CD14-positive monocyte (primary cell): ENCODE measurements at regions not wholly inside any gene's neighbourhood (a gene's known extent, or its start where the extent isn't known, plus 50 kb on each side); places are given as distances from the start of the nearest gene placed in this dataset.

Experiments
- DNase-seq, 3 donors: peaks; one replicate each; pipeline ENCODE4 v3.0.0-alpha.2; 2011 to 2022
- H2AFZ ChIP-seq: 2 replicates; pipeline ENCODE4 v1.6.0; 2012; ENCODE audit warnings: mild to moderate bottlenecking, low read depth, low read length, inconsistent platforms; ENCODE audit not compliant: insufficient read depth, poor library complexity, severe bottlenecking
- H3K27ac ChIP-seq, 2 donors: 1 replicate in 1 of 2; 2 replicates in 1 of 2; pipeline ENCODE4 v1.5.1; 2012 to 2013; ENCODE audit warnings: low read length in 2 of 2, control low read depth in 1 of 2, inconsistent platforms in 1 of 2, low read depth in 1 of 2, mild to moderate bottlenecking in 1 of 2
- H3K27me3 ChIP-seq, 2 donors: one replicate each; pipeline versions ENCODE4 v1.6.0 to v1.6.1; 2011 to 2013; ENCODE audit warnings: low read length in 2 of 2; ENCODE audit not compliant: control insufficient read depth in 2 of 2, insufficient read depth in 2 of 2
- H3K36me3 ChIP-seq, 2 donors: replicated peaks in 1 of 2; 1 replicate in 1 of 2; 2 replicates in 1 of 2; pipeline versions ENCODE4 v1.5.1 to v1.6.1; 2012 to 2013; ENCODE audit warnings: low read length in 2 of 2, control low read depth in 1 of 2, inconsistent platforms in 1 of 2, mild to moderate bottlenecking in 1 of 2; ENCODE audit not compliant: insufficient read depth in 2 of 2, control insufficient read depth in 1 of 2
- H3K4me1 ChIP-seq, 2 donors: 1 replicate in 1 of 2; 2 replicates in 1 of 2; pipeline versions ENCODE4 v1.5.1 to v1.6.1; 2012 to 2013; ENCODE audit warnings: low read length in 2 of 2, control low read depth in 1 of 2, inconsistent platforms in 1 of 2, mild to moderate bottlenecking in 1 of 2, moderate library complexity in 1 of 2; ENCODE audit not compliant: insufficient read depth in 2 of 2, control insufficient read depth in 1 of 2
- H3K4me2 ChIP-seq: replicated peaks from 2 replicates; pipeline ENCODE3; 2012; ENCODE audit warnings: low read length, moderate library complexity, mild to moderate bottlenecking; ENCODE audit not compliant: poor library complexity, severe bottlenecking; ENCODE audit errors: extremely low read depth
- H3K4me3 ChIP-seq, 3 experiments: fragments of 200-600 bp in 1 of 3; sonication (generic) in 1 of 3; replicated peaks in 1 of 3; 1 replicate in 2 of 3; 2 replicates in 1 of 3; pipeline ENCODE4 v1.5.1; 2011 to 2013; ENCODE audit warnings: low read length in 3 of 3, mild to moderate bottlenecking in 3 of 3, control low read depth in 2 of 3, low read depth in 2 of 3, inconsistent platforms in 1 of 3, moderate library complexity in 1 of 3
- H3K79me2 ChIP-seq: 2 replicates; pipeline ENCODE4 v1.6.0; 2012; ENCODE audit warnings: mild to moderate bottlenecking, control low read depth, inconsistent platforms, low read length, moderate library complexity; ENCODE audit not compliant: insufficient read depth
- H3K9ac ChIP-seq: 2 replicates; pipeline ENCODE4 v1.6.0; 2017; ENCODE audit warnings: low read length, mild to moderate bottlenecking; ENCODE audit not compliant: insufficient read depth, poor library complexity, severe bottlenecking
- H3K9me3 ChIP-seq, 2 donors: replicated peaks in 1 of 2; 1 replicate in 1 of 2; 2 replicates in 1 of 2; pipeline versions ENCODE4 v1.5.1 to v1.6.1; 2012 to 2013; ENCODE audit warnings: low read length in 2 of 2, control low read depth in 1 of 2; ENCODE audit not compliant: control insufficient read depth in 1 of 2, insufficient read depth in 1 of 2
- H4K20me1 ChIP-seq: 2 replicates; pipeline ENCODE4 v1.6.0; 2012; ENCODE audit warnings: mild to moderate bottlenecking, low read length, control low read depth, moderate library complexity; ENCODE audit not compliant: insufficient read depth
- H3K27ac Mint-ChIP-seq, 7 donors: one replicate each; pipeline ENCODE4 v1.8.0; 2020; ENCODE audit warnings: mild to moderate bottlenecking in 7 of 7, mixed read lengths in 7 of 7, moderate library complexity in 6 of 7, inconsistent platforms in 2 of 7
- H3K27me3 Mint-ChIP-seq, 3 donors: one replicate each; pipeline ENCODE4 v1.8.0; 2021 to 2022; ENCODE audit warnings: low read depth in 3 of 3, mild to moderate bottlenecking in 3 of 3, mixed read lengths in 3 of 3, moderate library complexity in 3 of 3, inconsistent platforms in 1 of 3
- H3K36me3 Mint-ChIP-seq, 2 donors: one replicate each; pipeline ENCODE4 v1.8.0; 2020; ENCODE audit warnings: mixed read lengths in 2 of 2, inconsistent platforms in 1 of 2, mild to moderate bottlenecking in 1 of 2
- H3K4me1 Mint-ChIP-seq: one replicate; pipeline ENCODE4 v1.8.0; 2020; ENCODE audit warnings: mild to moderate bottlenecking, mixed read lengths
- H3K4me3 Mint-ChIP-seq, 2 donors: one replicate each; pipeline ENCODE4 v1.8.0; 2020; ENCODE audit warnings: mild to moderate bottlenecking in 2 of 2, mixed read lengths in 2 of 2, moderate library complexity in 1 of 2
- H3K9me3 Mint-ChIP-seq, 7 donors: one replicate each; pipeline ENCODE4 v1.8.0; 2020 to 2022; ENCODE audit warnings: mixed read lengths in 7 of 7, mild to moderate bottlenecking in 6 of 7, moderate library complexity in 6 of 7, inconsistent platforms in 2 of 7
- CTCF ChIP-seq: fragments of 200-600 bp; IDR thresholded peaks from one replicate; pipeline ENCODE4 v1.8.0; 2022; ENCODE audit warnings: antibody characterized with exemption, mild to moderate bottlenecking
- WGBS: methylation state at CpG from one replicate; pipeline ENCODE4 v1.1.5; 2013; ENCODE audit warnings: missing lambda C conversion rate; ENCODE audit not compliant: insufficient coverage; 5-methylcytosine and 5-hydroxymethylcytosine counted together
- intact Hi-C, 2 donors: fragments of 100-400 bp; cut with micrococcal nuclease; formaldehyde crosslinking; loops; one replicate each; pipeline versions ENCODE4 v1.15.0 to v1.15.1; 2023

GRCh38 chr15:91537856-91538255 is 315.7 kb upstream of the SLCO3A1 start:
- H2AFZ ChIP-seq, result no peak overlapping the region
- WGBS, result no CpG with 5 or more reads among the region's 5 CpGs
- H3K36me3 ChIP-seq, result no peaks in the 10 kb centered on the region
- TF ChIP-seq CTCF, result no peak
- no peaks in the 10 kb centered on the region for H3K79me2 ChIP-seq
- H3K9ac ChIP-seq, result no peak overlapping the region
- H3K4me3 ChIP-seq, result no peak overlapping the region
- Mint-ChIP-seq H3K36me3 (no peaks in the 10 kb centered on the region), H3K27ac (no peak overlapping the region), H3K4me1 (no peaks in the 10 kb centered on the region), H3K9me3 (no peaks in the 10 kb centered on the region), H3K4me3 (no peak overlapping the region), H3K27me3 (no peaks in the 10 kb centered on the region)
- no peaks in the 10 kb centered on the region for H4K20me1 ChIP-seq
- no peak overlapping the region for H3K27ac ChIP-seq
- no peaks in the 10 kb centered on the region for H3K4me1 ChIP-seq
- H3K9me3 ChIP-seq, result no peaks in the 10 kb centered on the region
- no peak for DNase-seq
- H3K4me2 ChIP-seq, result no peak overlapping the region
- intact Hi-C loops, result no loop called here
- no peaks in the 10 kb centered on the region for H3K27me3 ChIP-seq

- intact Hi-C loops, result no loop called here
- no peaks in the 10 kb centered on the region for H3K36me3 ChIP-seq
- H3K4me1 ChIP-seq, result no peaks in the 10 kb centered on the region
- H2AFZ ChIP-seq, result no peak overlapping the region
- H3K4me2 ChIP-seq, result no peak overlapping the region
- H3K9me3 ChIP-seq, result no peaks in the 10 kb centered on the region
- no peak for DNase-seq
- Mint-ChIP-seq H3K9me3 (peaks cover 0 to 1% (median 0%) of the 10 kb centered on the region in 7 donors), H3K27me3 (no peaks in the 10 kb centered on the region), H3K4me3 (no peak overlapping the region), H3K36me3 (no peaks in the 10 kb centered on the region), H3K27ac (no peak overlapping the region), H3K4me1 (no peaks in the 10 kb centered on the region)
- no peak overlapping the region for H3K9ac ChIP-seq
- H3K79me2 ChIP-seq, result no peaks in the 10 kb centered on the region
- H4K20me1 ChIP-seq, result no peaks in the 10 kb centered on the region
- no peaks in the 10 kb centered on the region for H3K27me3 ChIP-seq
- no peak overlapping the region for H3K27ac ChIP-seq
- H3K4me3 ChIP-seq, result no peak overlapping the region
- no peak for TF ChIP-seq CTCF
- 88% methylated on average over 1 of the region's 2 CpGs for WGBS
These were observed 314.7 kb upstream of the SLCO3A1 start for GRCh38 chr15:91538782-91539181.
